H1 (cell line): ENCODE measurements at regions not wholly inside any gene's neighbourhood (a gene's known extent, or its start where the extent isn't known, plus 50 kb on each side); places are given as distances from the start of the nearest gene placed in this dataset.

Experiments
- CTCF ChIA-PET: fragments of 300-600 bp; sonication (Branson Sonifier 250); formaldehyde crosslinking; loops from one replicate; lab custom pipeline; 2021; ENCODE audit not compliant: partially characterized antibody; lab: Charles Lee
- POLR2A ChIA-PET: fragments of 300-600 bp; sonication (Branson Sonifier 250); formaldehyde crosslinking; loops from one replicate; lab custom pipeline; 2021; ENCODE audit warnings: inconsistent platforms; ENCODE audit not compliant: partially characterized antibody; lab: Charles Lee
- DNase-seq, 2 experiments: peaks; one replicate each; pipeline versions ENCODE4 v3.0.0 to v3.0.0-alpha.2; 2010 to 2022; ENCODE audit warnings: low spot score in 2 of 2, low read depth in 1 of 2, mixed read lengths in 1 of 2
- FAIRE-seq: peaks from 2 replicates; lab custom pipeline; 2011; peaks lifted over from hg19 to GRCh38; lab: Jason Lieb, UNC
- H2AFZ ChIP-seq: 2 replicates; pipeline ENCODE4 v1.8.1; 2012; ENCODE audit warnings: low read length, inconsistent platforms
- H2AK5ac ChIP-seq: 2 replicates; pipeline ENCODE4 v1.6.1; 2013; ENCODE audit warnings: low read depth, low read length
- H2BK120ac ChIP-seq: replicated peaks from 2 replicates; pipeline ENCODE3; 2013; ENCODE audit warnings: low read depth, low read length, inconsistent platforms
- H2BK12ac ChIP-seq: 2 replicates; pipeline ENCODE4 v1.6.1; 2013; ENCODE audit warnings: low read depth, low read length
- H2BK15ac ChIP-seq: 2 replicates; pipeline ENCODE4 v1.6.1; 2013; ENCODE audit warnings: low read length
- H2BK20ac ChIP-seq: 2 replicates; pipeline ENCODE4 v1.6.1; 2013; ENCODE audit warnings: low read length
- H2BK5ac ChIP-seq: 2 replicates; pipeline ENCODE4 v1.6.1; 2013; ENCODE audit warnings: low read depth, low read length
- H3K14ac ChIP-seq: 2 replicates; pipeline ENCODE4 v1.6.1; 2013; ENCODE audit warnings: inconsistent platforms; ENCODE audit not compliant: insufficient read length
- H3K18ac ChIP-seq: 2 replicates; pipeline ENCODE4 v1.6.1; 2013; ENCODE audit warnings: low read length; ENCODE audit errors: extremely low read depth
- H3K23ac ChIP-seq: 2 replicates; pipeline ENCODE4 v1.6.1; 2013; ENCODE audit warnings: inconsistent platforms; ENCODE audit not compliant: insufficient read length
- H3K23me2 ChIP-seq: 2 replicates; pipeline ENCODE4 v1.6.1; 2013; ENCODE audit warnings: low read depth, low read length
- H3K27ac ChIP-seq: 2 replicates; pipeline ENCODE4 v1.6.1; 2011; ENCODE audit warnings: low read depth, low read length, inconsistent platforms
- H3K27me3 ChIP-seq, 4 experiments: replicated peaks in 1 of 4; 1 replicate in 1 of 4; 2 replicates in 3 of 4; pipeline versions ENCODE4 v1.6.1 to v1.8.1; 2011 to 2013; ENCODE audit warnings: low read length in 3 of 4, mild to moderate bottlenecking in 3 of 4, inconsistent platforms in 2 of 4, mixed read lengths in 2 of 4, moderate library complexity in 1 of 4; ENCODE audit not compliant: control insufficient read depth in 3 of 4, insufficient read depth in 3 of 4; ENCODE audit errors: extremely low read depth in 1 of 4
- H3K36me3 ChIP-seq, 4 experiments: 2 replicates each; pipeline versions ENCODE4 v1.6.1 to v1.8.1; 2011 to 2013; ENCODE audit warnings: mild to moderate bottlenecking in 4 of 4, low read length in 3 of 4, moderate library complexity in 2 of 4, control low read depth in 1 of 4, inconsistent platforms in 1 of 4; ENCODE audit not compliant: insufficient read depth in 4 of 4, control insufficient read depth in 2 of 4
- H3K4ac ChIP-seq: replicated peaks from 2 replicates; pipeline ENCODE3; 2013; ENCODE audit warnings: low read length, low read depth, mixed read lengths, inconsistent platforms; ENCODE audit not compliant: insufficient read length
- H3K4me1 ChIP-seq, 4 experiments: replicated peaks in 1 of 4; 1 replicate in 1 of 4; 2 replicates in 3 of 4; pipeline versions ENCODE4 v1.6.1 to v1.8.1; 2011 to 2013; ENCODE audit warnings: low read length in 3 of 4, inconsistent platforms in 2 of 4, mixed read lengths in 1 of 4; ENCODE audit not compliant: insufficient read depth in 4 of 4, control insufficient read depth in 3 of 4
- H3K4me2 ChIP-seq, 2 experiments: 2 replicates each; pipeline versions ENCODE4 v1.6.1 to v1.8.1; 2011 to 2013; ENCODE audit warnings: low read depth in 2 of 2, low read length in 2 of 2, control low read depth in 1 of 2, inconsistent platforms in 1 of 2, mild to moderate bottlenecking in 1 of 2; ENCODE audit not compliant: insufficient read depth in 1 of 2
- H3K4me3 ChIP-seq, 4 experiments: fragments of 200-600, 300-600 bp in 1 of 4; sonication (generic), shearing (Covaris generic), sonication (Bioruptor Twin) in 1 of 4; 2 replicates each; pipeline versions ENCODE4 v1.5.1 to v1.8.1; 2011 to 2016; ENCODE audit warnings: low read length in 4 of 4, low read depth in 3 of 4, control low read depth in 2 of 4, inconsistent platforms in 2 of 4, mild to moderate bottlenecking in 2 of 4, mixed read lengths in 1 of 4, moderate library complexity in 1 of 4; ENCODE audit not compliant: insufficient read depth in 2 of 4; ENCODE audit errors: extremely low read depth in 1 of 4
- H3K56ac ChIP-seq: replicated peaks from 2 replicates; pipeline ENCODE3; 2013; ENCODE audit warnings: low read depth, mild to moderate bottlenecking, mixed read lengths, low read length, inconsistent platforms; ENCODE audit not compliant: insufficient read length
- H3K79me1 ChIP-seq: 2 replicates; pipeline ENCODE4 v1.6.1; 2013; ENCODE audit warnings: low read depth, low read length, control low read depth
- H3K79me2 ChIP-seq, 2 experiments: 2 replicates each; pipeline versions ENCODE4 v1.6.1 to v1.8.1; 2012 to 2013; ENCODE audit warnings: low read length in 2 of 2, mild to moderate bottlenecking in 2 of 2, inconsistent platforms in 1 of 2; ENCODE audit not compliant: insufficient read depth in 2 of 2, control insufficient read depth in 1 of 2
- H3K9ac ChIP-seq, 4 experiments: replicated peaks in 1 of 4; 1 replicate in 1 of 4; 2 replicates in 3 of 4; pipeline versions ENCODE4 v1.6.1 to v1.8.1; 2011 to 2013; ENCODE audit warnings: low read depth in 3 of 4, low read length in 3 of 4, control low read depth in 2 of 4, mild to moderate bottlenecking in 2 of 4, moderate library complexity in 2 of 4, inconsistent platforms in 1 of 4; ENCODE audit errors: extremely low read depth in 1 of 4
- H3K9me3 ChIP-seq, 2 experiments: 2 replicates each; pipeline versions ENCODE4 v1.6.1 to v1.8.1; 2012 to 2013; ENCODE audit warnings: mild to moderate bottlenecking in 2 of 2, moderate library complexity in 2 of 2, control low read depth in 1 of 2, inconsistent platforms in 1 of 2, low read depth in 1 of 2, low read length in 1 of 2, mixed read lengths in 1 of 2; ENCODE audit not compliant: insufficient read depth in 2 of 2
- H4K20me1 ChIP-seq, 2 experiments: replicated peaks in 1 of 2; 2 replicates each; pipeline versions ENCODE3 to v1.8.1; 2011 to 2013; ENCODE audit warnings: inconsistent platforms in 2 of 2, low read length in 2 of 2, mild to moderate bottlenecking in 1 of 2; ENCODE audit not compliant: insufficient read depth in 2 of 2, control insufficient read depth in 1 of 2
- H4K5ac ChIP-seq: 2 replicates; pipeline ENCODE4 v1.6.1; 2013; ENCODE audit warnings: low read length, low read depth, mixed read lengths, inconsistent platforms; ENCODE audit not compliant: insufficient read length
- H4K8ac ChIP-seq: 2 replicates; pipeline ENCODE4 v1.8.0; 2013; ENCODE audit warnings: mild to moderate bottlenecking, moderate library complexity, low read length, inconsistent platforms; ENCODE audit not compliant: insufficient read depth; ENCODE audit errors: extremely low read depth
- H4K91ac ChIP-seq: replicated peaks from 2 replicates; pipeline ENCODE3; 2013; ENCODE audit warnings: low read length, mixed read lengths, inconsistent platforms; ENCODE audit not compliant: insufficient read length
- HDAC6 ChIP-seq: IDR thresholded peaks from one replicate; pipeline ENCODE4 v1.7.1; 2012; ENCODE audit warnings: low read depth, mild to moderate bottlenecking, inconsistent platforms, low read length, moderate library complexity
- RAD21 ChIP-seq, 2 experiments: IDR thresholded peaks in 1 of 2; conservative IDR thresholded peaks in 1 of 2; 2 replicates each; pipeline ENCODE4 v1.6.1; 2011; ENCODE audit warnings: low read depth in 2 of 2, low read length in 2 of 2, improper control_type of control experiment in 1 of 2, inconsistent platforms in 1 of 2, mild to moderate bottlenecking in 1 of 2, moderate library complexity in 1 of 2
- RNF2 ChIP-seq: fragments of 200-900, 300-1000 bp; sonication (generic); IDR thresholded peaks from 2 replicates; pipeline ENCODE4 v1.7.1; 2016; ENCODE audit warnings: borderline replicate concordance, low read depth, mild to moderate bottlenecking, antibody characterized with exemption, low read length; ENCODE audit not compliant: poor library complexity, severe bottlenecking; ENCODE audit errors: missing control alignments
- SRF ChIP-seq: IDR thresholded peaks from 2 replicates; pipeline ENCODE4 v1.6.1; 2011; ENCODE audit warnings: mild to moderate bottlenecking, low read depth, low read length, moderate library complexity
- TBP ChIP-seq: IDR thresholded peaks from 2 replicates; pipeline ENCODE4 v1.6.1; 2011; ENCODE audit warnings: low read depth, low read length, improper control_type of control experiment
- WGBS, 2 experiments: shearing (Covaris generic) in 1 of 2; methylation state at CpG; one replicate each; pipeline versions ENCODE4 v1.1.6 to v1.1.7; 2013 to 2015; ENCODE audit warnings: low lambda C conversion rate in 2 of 2, mixed read lengths in 2 of 2, inconsistent platforms in 1 of 2, low coverage in 1 of 2, missing lambda C conversion rate in 1 of 2; ENCODE audit not compliant: insufficient replicate concordance in 2 of 2, insufficient coverage in 1 of 2, insufficient read length in 1 of 2; ENCODE audit errors: extremely low coverage in 1 of 2, missing lambda C conversion rate in 1 of 2; 5-methylcytosine and 5-hydroxymethylcytosine counted together
- TF ChIP-seq, protein P1 (sequence below), 3 experiments: IDR thresholded peaks; 1 replicate in 2 of 3; 2 replicates in 1 of 3; pipeline versions ENCODE4 v1.5.1 to v1.6.1; 2011; ENCODE audit warnings: low read length in 3 of 3, mild to moderate bottlenecking in 3 of 3, inconsistent platforms in 2 of 3, low read depth in 1 of 3, moderate library complexity in 1 of 3; ENCODE audit not compliant: insufficient read depth in 1 of 3; ENCODE audit errors: control extremely low read depth in 1 of 3

DNA sequence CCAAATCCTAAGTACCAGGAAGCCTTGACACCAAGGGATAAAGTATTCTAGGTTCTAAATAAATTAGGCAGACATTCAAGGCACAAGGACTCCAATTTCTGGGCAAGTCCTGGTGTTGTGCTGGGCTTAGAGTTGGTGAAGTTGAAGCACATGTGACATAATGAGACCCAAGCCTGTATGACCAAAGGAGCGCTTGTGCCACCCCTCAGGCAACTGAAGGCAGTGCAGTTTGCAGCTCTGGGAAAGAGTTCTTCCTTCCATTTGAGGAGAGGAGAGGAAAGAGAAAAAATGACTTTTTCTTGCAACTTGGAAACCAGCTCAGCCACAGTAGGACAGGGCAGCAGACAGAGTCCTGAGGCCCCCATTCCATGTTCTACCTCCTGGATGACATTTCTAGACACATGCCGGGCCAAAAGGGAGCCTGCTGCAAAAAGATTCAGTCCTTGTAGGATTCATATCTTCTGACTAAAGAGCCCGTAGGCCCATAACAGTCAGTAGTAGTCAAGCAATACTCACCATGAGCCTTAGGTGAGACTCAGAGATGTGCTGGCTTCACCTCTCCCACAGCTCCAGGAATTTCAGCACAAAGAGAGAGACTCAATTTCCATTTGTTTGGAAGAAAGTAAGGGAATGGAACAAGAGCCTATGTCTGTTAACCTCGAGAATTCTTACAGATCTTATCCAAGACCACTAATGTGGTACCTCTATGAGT lies 588.8 kb upstream of the BCHE start:
- DNase-seq (peak in 1 of 2 experiments; percentile 44), FAIRE-seq (peak; percentile 42)
- Histone ChIP-seq H3K9ac (no peak overlapping the region), H3K79me1 (no peaks in the 10 kb centered on the region), H3K27me3 (no peaks in the 10 kb centered on the region), H3K14ac (no peak overlapping the region), H2BK15ac (peak overlapping the region; percentile 74; the same call in 1 of the 2 replicates), H3K4me1 (no peaks in the 10 kb centered on the region; a peak in 1 of 7 replicates), H3K23ac (no peak overlapping the region), H2BK5ac (no peak overlapping the region), H3K23me2 (no peaks in the 10 kb centered on the region), H2AK5ac (no peak overlapping the region), H3K4ac (no peak overlapping the region), H3K4me2 (no peak overlapping the region), H4K8ac (no peak overlapping the region), H3K79me2 (no peaks in the 10 kb centered on the region), H4K20me1 (no peaks in the 10 kb centered on the region), H2BK20ac (no peak overlapping the region), H3K56ac (no peak overlapping the region), H3K18ac (no peak overlapping the region), H4K5ac (no peak overlapping the region), H2BK120ac (no peak overlapping the region), H3K4me3 (no peak overlapping the region), H3K27ac (no peak overlapping the region), H2AFZ (peak overlapping the region; percentile 63), H2BK12ac (no peak overlapping the region), H4K91ac (no peak overlapping the region), H3K9me3 (peaks cover 0 to 7% of the 10 kb centered on the region in 2 experiments; a peak in 1 of 4 replicates), H3K36me3 (no peaks in the 10 kb centered on the region)
- WGBS, 2 experiments = 94% methylated on average over 4 of the region's 4 CpGs; no CpG with 5 or more reads in 1 of the 2 experiments
- CTCF ChIA-PET = interaction anchor here (1.1 kb wide), 1 partner anchor 531 kb away, joined by 3 read pairs; no protein-coding TSS in a partner anchor
- TF ChIP-seq SRF (no peak), HDAC6 (no peak), TBP (no peak), RNF2 (no peak), RAD21 (IDR thresholded peaks at IDR 0.05 in 1 of 2, conservative IDR thresholded peaks at IDR 0.05 in 1 of 2; ENCODE audit: low read depth in 2 of 2, low read length in 2 of 2) (peak; percentile 63 to 77)
- TF ChIP-seq, protein P1, sequence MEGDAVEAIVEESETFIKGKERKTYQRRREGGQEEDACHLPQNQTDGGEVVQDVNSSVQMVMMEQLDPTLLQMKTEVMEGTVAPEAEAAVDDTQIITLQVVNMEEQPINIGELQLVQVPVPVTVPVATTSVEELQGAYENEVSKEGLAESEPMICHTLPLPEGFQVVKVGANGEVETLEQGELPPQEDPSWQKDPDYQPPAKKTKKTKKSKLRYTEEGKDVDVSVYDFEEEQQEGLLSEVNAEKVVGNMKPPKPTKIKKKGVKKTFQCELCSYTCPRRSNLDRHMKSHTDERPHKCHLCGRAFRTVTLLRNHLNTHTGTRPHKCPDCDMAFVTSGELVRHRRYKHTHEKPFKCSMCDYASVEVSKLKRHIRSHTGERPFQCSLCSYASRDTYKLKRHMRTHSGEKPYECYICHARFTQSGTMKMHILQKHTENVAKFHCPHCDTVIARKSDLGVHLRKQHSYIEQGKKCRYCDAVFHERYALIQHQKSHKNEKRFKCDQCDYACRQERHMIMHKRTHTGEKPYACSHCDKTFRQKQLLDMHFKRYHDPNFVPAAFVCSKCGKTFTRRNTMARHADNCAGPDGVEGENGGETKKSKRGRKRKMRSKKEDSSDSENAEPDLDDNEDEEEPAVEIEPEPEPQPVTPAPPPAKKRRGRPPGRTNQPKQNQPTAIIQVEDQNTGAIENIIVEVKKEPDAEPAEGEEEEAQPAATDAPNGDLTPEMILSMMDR (IDR thresholded peaks at IDR 0.05; ENCODE audit: control extremely low read depth in 1 of 3, insufficient read depth in 1 of 3, low read depth in 1 of 3, low read length in 3 of 3) = peak; percentile 52 to 53 (median 53)
- POLR2A ChIA-PET = no interaction called here
